SIG-M5 treated with dmso at 0.1 percent for 504 hours (cell line): ENCODE measurements at regions not wholly inside any gene's neighbourhood (a gene's known extent, or its start where the extent isn't known, plus 50 kb on each side); places are given as distances from the start of the nearest gene placed in this dataset.

Source experiments
- DNase-seq: peaks from one replicate; lab custom pipeline; 2025; ENCODE audit not compliant: unreplicated experiment; lab: John Stamatoyannopoulos, UW

DNA sequence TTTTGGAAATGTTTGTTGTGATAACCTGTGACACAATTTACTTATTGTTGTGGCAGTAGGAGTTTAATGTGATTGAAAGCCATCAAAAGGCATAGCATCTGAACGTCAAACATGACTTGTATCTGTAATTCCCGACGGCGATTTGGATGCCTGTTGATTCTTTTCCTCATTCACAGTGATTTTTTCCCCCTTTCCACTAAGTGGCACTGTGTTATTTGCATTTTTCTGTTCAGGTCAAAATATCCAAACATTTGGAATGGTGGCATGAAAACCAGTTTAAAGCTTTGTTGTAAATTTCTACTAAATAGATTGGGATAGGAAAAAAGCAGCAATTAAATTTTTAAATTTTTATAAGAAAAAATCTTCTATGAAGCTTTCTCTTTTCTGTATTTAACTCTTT, 259.9 kb upstream of the KCNH8 start:
- no peak for DNase-seq

DNA sequence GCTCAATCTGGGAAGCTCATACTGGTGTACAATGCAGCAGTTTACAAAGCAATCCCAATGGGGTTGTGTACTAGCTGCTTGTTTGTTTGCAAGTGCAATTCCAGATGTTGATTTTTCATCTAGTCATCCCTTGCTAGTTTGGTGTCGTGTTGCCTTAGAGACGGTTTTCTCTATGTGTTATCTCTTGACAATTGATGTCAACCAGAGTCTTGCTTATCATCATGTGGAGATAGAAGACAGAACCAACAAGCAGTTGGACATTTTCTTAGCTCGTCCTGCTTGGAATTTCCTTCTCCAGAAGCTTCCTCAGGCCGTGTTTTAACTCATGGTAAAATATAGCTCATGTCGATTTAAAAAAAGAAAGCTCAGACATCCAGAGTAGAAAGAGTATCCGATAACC, 262.0 kb upstream of the KCNH8 start:
- DNase-seq = no peak

DNA sequence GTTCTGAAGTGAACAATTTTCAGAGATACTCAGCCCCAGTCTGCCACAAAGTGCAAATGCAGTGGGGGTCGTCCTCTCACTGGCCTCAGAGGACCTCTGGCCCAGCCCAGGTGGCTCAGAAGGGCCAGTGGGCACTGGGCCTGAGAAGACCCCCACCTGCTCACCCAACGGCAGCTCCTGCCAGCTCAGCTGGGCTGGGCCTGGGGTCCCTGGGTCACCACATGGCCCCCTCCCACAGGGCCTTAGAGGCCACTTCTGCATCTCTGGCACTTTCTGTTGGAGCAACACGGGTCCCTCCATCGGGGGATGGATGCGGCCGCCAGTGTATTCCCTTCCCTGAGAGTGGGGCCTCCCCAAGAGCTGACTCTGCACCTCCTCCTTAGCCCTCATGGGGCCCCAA, 262.7 kb upstream of the KCNH8 start:
- no peak for DNase-seq

DNA sequence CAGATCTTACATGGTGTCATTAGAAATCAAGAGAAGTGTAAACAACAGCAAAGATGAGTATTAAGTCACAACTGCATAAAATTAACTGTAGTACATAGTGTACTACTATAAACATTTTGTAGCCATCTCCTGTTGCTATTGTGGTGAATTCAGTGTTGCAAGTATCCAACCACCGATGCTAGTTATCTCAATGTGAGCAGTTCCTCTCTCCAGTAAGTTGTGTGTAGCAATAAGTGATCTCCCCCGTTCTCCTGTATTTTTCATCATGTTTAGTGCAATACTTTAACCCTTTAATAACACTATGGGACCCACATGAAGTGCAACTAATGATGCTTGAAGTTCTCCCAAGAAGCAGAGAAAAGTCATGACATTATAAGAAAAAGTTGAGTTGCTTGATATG, 264.7 kb upstream of the KCNH8 start:
- peak; percentile 19 for DNase-seq

DNA sequence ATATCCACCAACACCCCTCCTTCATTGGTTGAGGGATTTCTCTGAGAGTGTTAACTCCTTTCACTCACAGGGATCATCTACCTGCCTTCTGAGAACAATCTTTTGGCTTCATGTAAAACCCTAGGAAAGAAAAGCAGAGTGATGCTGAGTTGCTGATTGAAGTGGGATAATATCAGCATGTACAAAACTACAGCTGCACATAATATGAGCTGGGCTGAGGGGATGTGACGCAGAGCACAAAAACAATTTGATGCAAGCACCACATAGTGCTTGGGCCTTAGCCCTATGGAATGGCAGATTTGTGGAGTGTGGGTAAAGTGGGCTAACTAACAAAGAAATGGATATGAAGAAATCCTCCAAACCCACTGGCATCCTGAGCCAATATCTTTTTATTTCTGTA, 267.6 kb upstream of the KCNH8 start:
- no peak for DNase-seq

DNA sequence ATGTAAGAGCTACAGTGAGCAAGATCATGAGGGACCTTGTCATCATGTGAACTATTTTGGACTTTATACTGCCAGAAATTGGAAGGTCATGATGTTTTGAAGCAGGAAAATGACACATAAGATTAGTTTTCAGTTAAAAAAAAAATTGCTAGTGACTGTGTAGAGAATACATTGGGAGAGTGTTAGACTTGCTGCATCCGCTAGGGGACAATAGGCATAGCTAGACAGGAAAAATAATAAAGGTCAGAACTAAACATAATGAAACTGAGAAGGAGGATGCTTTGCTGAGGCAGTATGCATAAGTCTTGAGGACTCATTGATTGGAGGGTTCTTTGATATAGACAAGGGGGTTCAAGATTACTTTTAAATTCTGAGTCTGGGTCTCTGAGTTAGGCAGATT, 275.8 kb upstream of the KCNH8 start:
- peak; percentile 10 for DNase-seq

DNA sequence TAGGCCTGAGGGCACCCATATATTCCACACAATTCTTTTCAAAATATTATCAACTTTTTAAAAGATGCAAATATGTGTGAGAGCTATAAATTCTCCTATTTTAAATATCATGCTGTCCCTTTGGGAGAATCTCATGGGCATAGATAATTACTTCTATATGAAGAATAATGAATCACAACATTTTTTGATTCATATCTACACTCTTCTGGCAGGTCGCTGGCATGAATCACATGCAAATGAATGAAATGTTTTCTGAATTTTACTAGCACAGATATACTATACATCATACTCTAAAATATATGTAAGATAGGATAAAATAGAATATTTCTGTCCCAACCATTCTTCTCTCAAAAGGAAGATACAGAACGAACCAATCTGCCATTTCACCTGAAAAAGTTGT, 277.7 kb upstream of the KCNH8 start:
- DNase-seq = no peak

DNA sequence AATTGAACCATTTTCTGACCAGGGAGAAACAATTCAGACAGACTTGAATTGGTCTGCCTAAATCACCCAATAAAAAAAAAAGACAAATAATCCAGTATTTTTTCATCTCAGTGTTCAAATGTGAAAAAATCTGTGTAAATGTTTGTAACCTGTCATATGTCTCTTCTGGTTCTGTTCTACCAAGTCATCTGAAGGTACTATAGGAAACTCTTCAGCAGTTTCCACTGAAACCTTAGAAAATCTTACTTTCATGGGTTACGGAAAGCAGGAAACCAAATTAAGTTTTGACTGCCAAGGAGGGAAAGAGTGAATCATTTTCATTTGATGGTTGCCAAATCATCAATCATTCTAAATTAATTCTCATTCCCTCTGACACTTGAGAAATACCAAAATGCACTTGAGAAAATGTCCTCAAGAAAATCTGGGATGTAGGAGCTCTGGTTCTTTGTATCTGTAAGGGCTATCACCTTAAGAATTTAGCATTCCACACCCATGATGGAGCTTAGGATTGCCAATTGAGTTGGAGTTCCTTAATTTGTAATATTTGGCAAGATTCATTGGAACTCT, 278.2 kb upstream of the KCNH8 start:
- no peak for DNase-seq

DNA sequence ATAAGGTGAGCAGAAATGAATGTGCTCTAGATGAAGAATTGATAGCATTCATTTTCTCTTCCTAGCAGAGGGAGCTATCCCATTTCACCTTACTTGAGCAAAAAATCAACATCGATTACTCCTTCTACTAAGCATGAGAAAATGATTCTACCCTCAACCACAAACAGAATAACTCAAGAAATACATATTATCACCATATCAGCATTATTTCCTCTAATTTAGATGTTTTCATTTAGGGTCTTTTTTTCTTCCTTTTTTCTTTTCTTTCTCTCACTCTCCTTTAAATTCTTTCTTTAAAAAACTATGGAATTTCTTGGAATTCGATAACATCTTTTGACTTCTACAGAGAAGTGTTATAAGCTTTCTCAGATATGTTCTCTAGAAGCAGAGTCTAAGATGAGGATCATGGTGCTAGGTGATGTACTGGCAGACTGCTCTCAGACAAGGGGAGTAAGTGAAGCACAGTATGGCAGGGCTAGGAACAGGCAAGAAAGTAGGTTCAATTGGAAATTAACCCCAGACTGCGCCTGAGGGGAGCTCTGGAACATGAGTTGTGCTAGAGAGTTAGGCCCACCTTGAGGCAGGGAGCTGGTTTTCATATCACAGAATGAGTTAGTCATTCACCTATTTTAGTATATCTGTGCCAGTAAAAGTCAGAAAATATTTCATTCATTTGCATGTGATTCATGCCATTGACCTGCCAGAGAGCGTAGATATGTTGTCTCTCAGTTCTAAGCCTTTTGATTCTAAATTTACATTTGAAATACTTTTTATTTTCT, 279.2 kb upstream of the KCNH8 start:
- DNase-seq = no peak

DNA sequence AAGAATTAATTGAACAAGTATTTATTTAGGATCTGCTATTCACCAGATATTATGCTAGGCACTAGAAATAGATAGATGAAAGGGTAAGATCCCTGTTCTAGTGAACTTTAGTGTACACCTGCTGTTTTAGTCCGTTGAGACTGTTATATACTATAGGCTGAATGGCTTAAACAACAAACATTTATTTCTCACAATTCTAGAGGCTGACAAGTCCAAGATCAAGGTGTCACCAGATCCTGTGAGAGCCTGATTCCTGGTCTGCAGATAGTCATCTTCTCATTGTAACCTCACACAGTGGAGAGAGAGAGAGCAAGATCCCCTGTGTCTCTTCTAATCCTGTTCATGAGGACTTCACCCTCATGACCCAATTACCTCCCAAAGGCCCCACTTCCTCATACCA, 281.4 kb upstream of the KCNH8 start:
- no peak for DNase-seq

DNA sequence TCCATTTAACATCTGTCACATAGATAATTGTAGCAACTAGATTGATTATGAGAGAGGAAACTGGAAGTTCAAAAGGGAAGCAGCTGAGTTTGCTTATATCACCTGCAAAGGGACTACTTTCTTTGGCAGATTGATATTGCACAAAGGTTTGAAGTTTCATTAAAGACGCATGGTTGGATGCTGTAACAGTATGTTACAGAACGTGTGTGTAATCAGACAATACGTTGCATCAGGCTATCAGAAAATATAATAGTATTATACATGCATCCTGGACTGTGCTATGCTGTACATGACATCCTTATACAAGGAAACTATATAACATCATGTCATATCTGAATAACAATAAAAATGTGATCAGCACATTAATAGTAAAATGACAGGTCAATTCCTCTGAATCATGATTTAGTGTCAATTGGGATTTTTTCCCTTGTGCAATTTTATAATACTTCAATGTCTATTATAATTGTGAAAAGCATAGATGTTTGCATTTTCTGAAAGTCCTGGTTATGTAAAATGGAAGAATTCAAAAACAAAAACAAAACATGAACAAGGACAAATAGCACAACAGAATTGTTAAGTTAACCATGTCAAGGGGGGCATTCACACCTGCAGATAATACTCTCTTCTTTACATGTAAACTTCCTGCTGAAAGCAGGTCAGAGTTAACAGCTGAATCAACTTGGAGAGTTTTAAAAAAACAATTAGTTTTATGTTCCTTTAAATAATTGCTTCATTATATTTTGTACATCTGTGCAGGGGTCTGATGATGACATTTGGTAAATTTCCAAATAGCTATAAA, 283.2 kb upstream of the KCNH8 start:
- DNase-seq = no peak

DNA sequence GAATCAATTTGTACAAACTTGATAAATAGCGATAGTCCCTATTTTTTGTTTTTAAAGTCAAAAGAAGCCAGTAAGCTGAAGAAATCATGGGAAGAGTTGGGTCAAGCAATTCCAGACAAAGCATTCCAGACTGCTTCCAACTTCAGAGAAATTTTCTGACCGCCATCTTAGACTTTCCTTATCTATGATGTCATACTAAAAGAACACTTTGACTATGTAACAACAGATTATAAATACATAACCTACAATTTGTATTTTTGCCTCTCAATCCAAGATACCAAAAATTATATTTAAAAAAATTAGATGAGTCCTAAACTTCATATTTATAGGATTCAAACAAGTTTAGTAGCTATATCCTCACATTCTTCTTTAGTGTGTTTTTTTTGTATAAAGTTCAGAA, 286.2 kb upstream of the KCNH8 start:
- no peak for DNase-seq

DNA sequence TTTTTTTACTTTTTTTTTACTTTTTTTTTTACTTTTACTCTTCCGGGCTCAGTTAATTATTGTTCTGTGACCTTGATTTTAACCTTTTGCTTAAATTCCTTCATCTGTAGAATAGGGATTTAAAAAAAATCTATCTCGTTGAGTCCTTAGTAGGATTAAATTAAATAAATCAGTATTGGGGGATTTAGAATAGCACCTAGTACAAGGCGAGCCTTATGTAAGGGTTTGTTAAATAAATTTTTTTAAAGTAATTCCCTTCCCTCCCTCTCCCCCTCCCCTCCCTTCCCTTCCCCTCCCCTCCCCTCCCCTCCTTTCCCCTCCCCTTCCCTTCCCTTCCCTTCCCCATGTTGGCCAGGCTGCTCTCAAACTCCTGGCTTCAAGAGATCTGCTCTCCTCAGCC, 287.2 kb upstream of the KCNH8 start:
- DNase-seq = no peak

DNA sequence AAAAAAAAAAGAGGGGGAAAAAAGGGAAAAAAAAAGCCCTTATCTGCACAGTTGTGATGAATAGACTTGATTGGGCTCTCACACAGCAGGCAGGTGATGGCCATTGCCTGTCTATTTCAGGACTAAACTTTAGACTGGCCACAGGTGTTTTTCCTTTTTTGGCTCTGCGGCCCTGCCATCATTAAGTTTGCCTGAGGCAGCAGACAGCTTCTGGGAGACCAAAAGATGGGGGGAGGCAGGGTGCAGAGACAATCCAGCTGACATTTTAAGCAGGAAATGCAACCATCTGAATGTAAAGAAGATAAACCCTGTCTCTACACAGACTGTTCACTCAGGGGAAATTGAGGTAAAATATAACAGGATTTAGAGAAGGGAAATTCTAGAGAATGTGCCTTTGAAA, 295.0 kb upstream of the KCNH8 start:
- DNase-seq = no peak

DNA sequence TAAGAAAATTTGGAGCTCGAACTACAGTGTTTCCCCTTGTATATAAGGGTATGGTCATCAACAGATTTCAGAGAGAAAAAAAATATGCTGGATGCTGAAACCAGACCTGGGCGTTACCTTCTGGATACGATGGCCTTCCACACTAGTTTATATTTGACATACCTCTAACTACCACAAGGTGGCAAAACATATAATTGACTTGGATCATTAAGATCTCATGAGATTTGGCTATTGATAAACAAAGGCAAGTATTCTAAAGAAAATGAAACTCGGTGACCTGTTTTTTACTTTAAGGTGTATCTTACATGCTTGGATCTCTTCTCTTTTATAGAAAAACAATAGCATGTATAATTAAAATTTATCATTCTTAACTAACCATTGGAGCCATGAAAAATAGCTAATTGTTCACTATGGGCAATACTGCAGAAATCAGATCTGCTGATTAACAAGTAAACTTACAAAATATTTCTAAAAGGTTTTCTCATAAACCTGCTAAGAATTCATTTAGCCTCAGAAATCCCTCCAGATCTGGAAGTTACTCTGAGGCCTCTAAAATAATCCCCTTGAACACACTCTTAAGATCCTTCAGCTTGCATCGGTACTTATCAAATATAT, 300.6 kb upstream of the KCNH8 start:
- DNase-seq = peak; percentile 44

DNA sequence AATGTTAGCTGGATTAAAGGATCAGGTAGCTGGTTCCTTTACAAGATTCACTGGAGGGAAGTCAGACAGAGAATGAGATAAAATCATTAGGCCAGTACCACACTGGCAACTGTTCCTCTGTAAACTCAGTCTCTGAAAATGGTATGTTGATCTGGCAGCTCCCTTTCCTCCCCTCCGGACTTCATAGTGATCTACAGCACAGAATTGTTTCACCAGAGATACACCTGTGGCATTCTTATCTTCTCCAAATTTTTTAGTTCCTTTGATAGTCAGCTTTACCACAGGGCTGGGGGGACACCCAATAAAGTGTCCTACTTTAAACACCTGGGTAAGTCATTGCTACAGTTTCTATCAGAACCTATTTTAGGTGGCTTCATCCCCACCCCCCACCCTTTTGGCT, 304.3 kb upstream of the KCNH8 start:
- no peak for DNase-seq

DNA sequence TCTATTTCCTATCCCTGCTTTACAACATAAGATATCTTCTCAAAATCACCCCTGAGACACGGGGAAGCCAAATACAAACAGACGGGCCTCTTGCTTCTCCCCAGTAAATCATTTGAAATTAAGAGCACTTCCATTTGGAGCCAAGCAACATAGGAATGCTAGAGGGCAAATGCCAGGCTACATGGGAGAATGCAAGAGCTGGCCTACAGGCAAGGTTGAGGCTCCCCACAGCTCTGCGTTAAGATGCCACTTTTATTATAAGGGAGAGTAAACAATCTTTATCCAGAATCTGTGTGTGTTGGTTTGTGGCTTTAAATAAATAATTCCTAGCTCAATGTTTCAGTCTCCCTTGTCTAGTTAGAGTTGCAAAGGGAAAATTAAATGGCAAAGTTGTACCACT, 305.1 kb upstream of the KCNH8 start:
- no peak for DNase-seq

DNA sequence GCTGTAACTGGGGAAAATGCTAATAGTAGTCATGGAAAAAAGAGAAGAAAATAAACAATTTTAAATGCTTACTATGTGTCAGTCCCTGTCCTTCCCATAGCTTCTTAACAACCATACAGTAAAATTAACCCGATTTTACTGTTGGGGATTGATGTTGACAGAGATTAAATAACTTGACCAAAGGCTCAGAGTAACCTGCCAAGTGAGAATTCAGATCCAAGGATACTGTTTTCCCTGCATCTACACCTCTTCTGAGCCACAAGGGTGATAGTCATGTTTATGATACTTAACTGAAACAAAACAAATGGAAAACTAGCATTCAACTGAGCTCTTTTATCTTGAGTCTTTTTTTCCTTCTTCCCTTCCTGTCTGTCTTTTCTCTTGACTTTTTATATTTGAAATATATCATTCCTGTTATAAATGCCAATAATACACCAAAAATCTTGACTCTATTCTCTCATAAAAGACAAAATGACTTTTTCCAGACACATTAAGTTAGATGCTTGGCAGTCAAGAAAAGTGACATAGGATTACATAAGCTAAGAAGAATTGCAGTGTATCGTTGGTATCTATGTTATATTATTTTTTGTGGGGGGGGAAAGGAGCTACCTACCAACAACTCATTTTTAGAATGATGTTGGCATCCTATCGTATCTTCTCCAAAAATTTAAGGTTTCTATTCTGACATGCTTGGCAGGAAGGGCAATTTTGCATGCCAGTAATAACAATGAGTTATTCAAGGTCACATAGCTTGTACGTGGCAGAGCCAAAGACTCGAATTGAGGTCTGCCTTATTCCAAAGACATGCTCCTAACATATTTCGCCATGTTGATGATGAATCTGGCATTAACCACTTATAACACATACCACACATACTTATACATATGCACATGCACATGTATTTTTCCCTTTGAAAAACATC, 306.6 kb upstream of the KCNH8 start:
- DNase-seq = no peak

DNA sequence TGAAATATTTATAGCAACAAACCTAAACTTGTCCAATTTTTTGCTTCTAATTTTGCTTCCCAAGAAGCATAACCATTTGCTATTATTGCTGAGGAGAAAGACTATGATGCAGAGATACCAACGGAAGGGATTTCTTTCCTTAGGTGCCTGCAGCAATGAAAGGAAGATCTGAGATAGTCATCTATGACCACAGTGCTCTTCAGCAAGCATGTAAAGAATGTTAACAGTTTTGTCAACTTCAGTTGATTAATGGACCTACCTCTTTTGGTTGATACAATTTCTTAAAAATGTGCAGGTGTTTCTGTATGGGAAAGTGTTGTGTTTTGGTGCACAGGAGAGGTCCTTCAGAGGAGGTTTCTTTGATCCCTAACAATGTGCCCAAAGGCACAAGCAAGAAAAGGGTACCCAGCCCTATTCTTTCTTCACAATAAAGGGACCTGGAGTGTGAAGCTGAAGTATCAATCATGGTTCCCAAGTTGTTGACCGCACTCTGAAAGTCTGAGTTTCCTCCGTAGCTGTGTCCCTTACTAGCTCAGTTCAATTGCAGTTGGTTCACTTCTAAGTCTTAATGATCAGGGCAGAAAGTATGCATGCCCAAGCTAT, 307.7 kb upstream of the KCNH8 start:
- no peak for DNase-seq

DNA sequence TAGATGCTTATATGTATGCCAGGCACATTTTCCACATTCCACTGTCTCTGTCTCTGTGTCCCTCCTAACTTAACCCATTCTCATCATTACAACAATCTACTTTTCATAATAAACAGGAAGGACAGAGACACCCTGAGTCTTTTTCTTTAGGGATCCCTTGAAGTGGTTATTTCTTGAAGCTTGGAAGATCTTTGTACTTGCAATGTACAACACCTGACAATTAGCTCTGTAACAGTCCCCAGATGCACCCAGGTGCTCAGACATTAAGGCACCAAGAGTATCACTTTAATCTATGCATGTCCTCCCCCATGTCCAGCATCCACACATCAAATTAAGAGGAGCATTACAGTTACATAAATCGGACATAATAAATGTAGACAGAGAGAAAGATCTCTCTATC, 309.6 kb upstream of the KCNH8 start:
- DNase-seq = no peak
